ENCODE measurements at regions not wholly inside any gene's neighbourhood (a gene's known extent, or its start where the extent isn't known, plus 50 kb on each side); places are given as distances from the start of the nearest gene placed in this dataset.
"Not testable (repeated sequence)": the region's sequence is repeated elsewhere in the genome, so short reads cannot be mapped to it uniquely, and the experiment has no call there.

DNA sequence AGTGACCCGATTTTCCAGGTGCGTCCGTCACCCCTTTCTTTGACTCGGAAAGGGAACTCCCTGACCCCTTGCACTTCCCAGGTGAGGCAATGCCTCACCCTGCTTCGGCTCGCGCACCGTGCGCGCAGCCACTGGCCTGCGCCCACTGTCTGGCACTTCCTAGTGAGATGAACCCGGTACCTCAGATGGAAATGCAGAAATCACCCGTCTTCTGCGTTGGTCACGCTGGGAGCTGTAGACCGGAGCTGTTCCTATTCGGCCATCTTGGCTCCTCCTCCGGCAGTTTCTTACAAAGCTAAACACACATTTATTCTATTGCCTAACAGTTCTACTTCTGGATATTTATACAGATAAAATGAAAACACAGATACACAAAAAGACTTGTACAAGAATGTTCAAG is 527.6 kb upstream of the LRRN3 start:
- DNase-seq; H3K79me2 ChIP-seq (ENCODE audit: low read length); H3K36me3 ChIP-seq (ENCODE audit: insufficient read depth, low read length); H3K4me1 ChIP-seq (ENCODE audit: low read length); H3K9me2 ChIP-seq (replicated peaks; ENCODE audit: insufficient read depth, low read length); H4K20me1 ChIP-seq (ENCODE audit: insufficient read depth, low read depth, low read length); H3K9me3 ChIP-seq (ENCODE audit: low read length); H2AFZ ChIP-seq (ENCODE audit: low read length); H3K9ac ChIP-seq (ENCODE audit: low read length); H3K4me3 ChIP-seq (ENCODE audit: low read length); H3K27ac ChIP-seq (ENCODE audit: low read length); H3K27me3 ChIP-seq (ENCODE audit: low read length); H3K4me2 ChIP-seq (ENCODE audit: low read depth, low read length, poor library complexity, severe bottlenecking): not testable (repeated sequence)

DNA sequence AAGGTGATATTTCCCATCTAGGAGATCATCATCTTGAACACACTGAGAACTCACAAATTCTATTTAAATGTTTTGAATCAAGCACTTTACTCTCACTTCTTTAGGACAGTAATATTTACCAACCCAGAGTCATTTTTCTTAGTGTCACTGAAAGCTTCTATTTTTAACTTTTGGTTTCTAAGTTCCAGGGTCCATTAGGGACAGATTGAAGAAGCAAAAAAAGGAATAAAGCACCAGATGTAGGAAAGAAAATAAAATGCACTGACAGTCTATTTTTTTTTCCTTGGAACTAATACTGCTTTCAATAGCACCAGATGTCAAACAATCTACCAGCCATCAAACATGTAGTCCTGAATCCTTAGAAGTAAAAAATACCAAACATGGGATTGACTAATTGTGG is 526.7 kb upstream of the LRRN3 start:
- no peak overlapping the region for H3K27ac ChIP-seq (ENCODE audit: low read length)
- no peaks in the 10 kb centered on the region for H3K27me3 ChIP-seq (ENCODE audit: low read length)
- no peak overlapping the region for H3K4me3 ChIP-seq (ENCODE audit: low read length)
- no peak for DNase-seq
- H3K9me3 ChIP-seq (ENCODE audit: low read length): no peaks in the 10 kb centered on the region
- H3K9ac ChIP-seq (ENCODE audit: low read length): no peak overlapping the region
- H3K4me2 ChIP-seq (ENCODE audit: low read depth, low read length, poor library complexity, severe bottlenecking): no peak overlapping the region
- no peaks in the 10 kb centered on the region for H4K20me1 ChIP-seq (ENCODE audit: insufficient read depth, low read depth, low read length)
- no peak overlapping the region for H2AFZ ChIP-seq (ENCODE audit: low read length)
- H3K36me3 ChIP-seq (ENCODE audit: insufficient read depth, low read length): no peaks in the 10 kb centered on the region
- H3K9me2 ChIP-seq (replicated peaks; ENCODE audit: insufficient read depth, low read length): no peaks in the 10 kb centered on the region
- no peaks in the 10 kb centered on the region for H3K79me2 ChIP-seq (ENCODE audit: low read length)
- H3K4me1 ChIP-seq (ENCODE audit: low read length): no peaks in the 10 kb centered on the region

DNA sequence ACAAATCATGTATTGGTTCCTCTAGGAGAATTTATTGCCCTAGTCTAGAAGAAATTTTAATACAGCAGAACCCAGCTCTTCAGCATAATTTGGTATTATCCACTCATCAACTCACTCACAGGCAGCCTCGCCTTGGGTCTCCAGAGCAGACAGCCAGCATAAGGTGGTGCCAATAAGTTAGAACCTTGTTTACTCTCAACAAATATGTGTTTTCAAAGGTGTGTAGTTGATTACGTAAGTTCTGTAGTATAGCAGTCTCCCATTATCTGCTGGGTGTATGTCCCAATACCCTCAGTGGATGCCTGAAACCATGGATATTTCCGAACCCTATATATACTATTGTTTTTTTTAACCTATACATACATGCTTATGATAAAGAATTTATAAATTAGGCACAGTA is 522.5 kb upstream of the LRRN3 start:
- Histone ChIP-seq H3K4me2 (ENCODE audit: low read depth, low read length, poor library complexity, severe bottlenecking) (no peak overlapping the region), H3K9ac (ENCODE audit: low read length) (no peak overlapping the region), H3K27me3 (ENCODE audit: low read length) (no peaks in the 10 kb centered on the region), H3K4me3 (ENCODE audit: low read length) (no peak overlapping the region), H4K20me1 (ENCODE audit: insufficient read depth, low read depth, low read length) (no peaks in the 10 kb centered on the region), H3K4me1 (ENCODE audit: low read length) (no peaks in the 10 kb centered on the region), H3K27ac (ENCODE audit: low read length) (no peak overlapping the region), H3K9me3 (ENCODE audit: low read length) (no peaks in the 10 kb centered on the region), H3K9me2 (replicated peaks; ENCODE audit: insufficient read depth, low read length) (no peaks in the 10 kb centered on the region), H2AFZ (ENCODE audit: low read length) (no peak overlapping the region), H3K36me3 (ENCODE audit: insufficient read depth, low read length) (no peaks in the 10 kb centered on the region), H3K79me2 (ENCODE audit: low read length) (no peaks in the 10 kb centered on the region)
- no peak for DNase-seq

DNA sequence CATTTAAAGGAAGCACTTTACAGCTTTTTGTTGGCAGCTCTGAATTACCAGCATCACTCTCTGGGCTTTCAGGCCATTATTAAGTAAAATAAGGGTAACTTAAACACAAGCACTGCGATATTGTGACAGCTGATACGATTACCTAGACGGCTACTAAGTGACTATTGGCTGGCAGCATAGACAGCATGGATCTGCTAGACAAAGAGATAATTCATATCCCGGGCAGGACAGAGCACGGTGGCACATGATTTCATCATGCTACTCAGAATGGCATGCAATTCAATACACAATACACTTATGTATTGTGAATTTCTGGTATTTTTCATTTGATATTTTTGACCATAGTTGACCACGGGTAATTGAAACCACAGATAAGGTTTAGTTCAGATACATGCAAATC is 522.0 kb upstream of the LRRN3 start:
- Histone ChIP-seq H3K4me2 (ENCODE audit: low read depth, low read length, poor library complexity, severe bottlenecking) (no peak overlapping the region), H2AFZ (ENCODE audit: low read length) (no peak overlapping the region), H3K27ac (ENCODE audit: low read length) (no peak overlapping the region), H3K9ac (ENCODE audit: low read length) (no peak overlapping the region), H3K36me3 (ENCODE audit: insufficient read depth, low read length) (no peaks in the 10 kb centered on the region), H3K4me3 (ENCODE audit: low read length) (no peak overlapping the region), H3K27me3 (ENCODE audit: low read length) (no peaks in the 10 kb centered on the region), H3K79me2 (ENCODE audit: low read length) (no peaks in the 10 kb centered on the region), H3K9me3 (ENCODE audit: low read length) (no peaks in the 10 kb centered on the region), H4K20me1 (ENCODE audit: insufficient read depth, low read depth, low read length) (no peaks in the 10 kb centered on the region), H3K9me2 (replicated peaks; ENCODE audit: insufficient read depth, low read length) (no peaks in the 10 kb centered on the region), H3K4me1 (ENCODE audit: low read length) (no peaks in the 10 kb centered on the region)
- DNase-seq: no peak

DNA sequence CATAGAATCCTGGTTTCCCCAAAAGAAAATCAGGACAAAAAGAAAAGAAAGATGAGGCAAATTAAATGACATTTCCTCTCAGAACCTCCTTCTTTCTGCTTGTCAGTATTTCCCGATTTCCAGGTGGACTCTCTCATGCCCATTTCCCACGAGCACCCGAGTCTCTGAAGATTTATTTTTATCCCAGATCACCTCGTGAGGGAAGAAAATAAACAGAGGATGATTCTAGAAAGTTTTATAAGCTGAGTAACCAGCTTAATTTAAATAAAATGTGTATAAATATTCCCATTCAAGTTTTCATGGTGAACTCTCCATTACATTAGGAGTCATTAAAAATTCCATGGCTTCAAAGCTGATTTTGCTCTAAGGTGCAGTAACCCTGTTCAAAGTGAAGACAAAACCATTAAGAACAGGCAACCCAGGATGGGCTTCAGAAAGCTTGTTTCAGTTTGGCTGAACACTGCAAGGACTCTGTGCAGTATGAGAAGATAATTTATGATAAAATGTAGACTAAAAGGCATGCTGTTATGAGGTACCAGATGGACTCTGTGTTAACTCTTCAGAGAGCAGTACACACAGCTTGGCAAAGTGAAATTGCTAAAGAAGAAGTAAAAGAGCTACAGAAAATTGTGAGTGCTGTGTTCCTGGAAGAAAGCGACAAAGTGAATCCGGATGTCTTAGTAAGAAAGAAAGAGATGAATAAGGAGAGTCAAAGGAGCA is 521.3 kb upstream of the LRRN3 start:
- Histone ChIP-seq H3K36me3 (ENCODE audit: insufficient read depth, low read length) (no peaks in the 10 kb centered on the region), H4K20me1 (ENCODE audit: insufficient read depth, low read depth, low read length) (no peaks in the 10 kb centered on the region), H3K4me2 (ENCODE audit: low read depth, low read length, poor library complexity, severe bottlenecking) (no peak overlapping the region), H3K27ac (ENCODE audit: low read length) (no peak overlapping the region), H3K9me3 (ENCODE audit: low read length) (no peaks in the 10 kb centered on the region), H3K9ac (ENCODE audit: low read length) (no peak overlapping the region), H3K4me1 (ENCODE audit: low read length) (no peaks in the 10 kb centered on the region), H3K79me2 (ENCODE audit: low read length) (no peaks in the 10 kb centered on the region), H3K4me3 (ENCODE audit: low read length) (no peak overlapping the region), H3K9me2 (replicated peaks; ENCODE audit: insufficient read depth, low read length) (no peaks in the 10 kb centered on the region), H3K27me3 (ENCODE audit: low read length) (no peaks in the 10 kb centered on the region), H2AFZ (ENCODE audit: low read length) (no peak overlapping the region)
- no peak for DNase-seq

DNA sequence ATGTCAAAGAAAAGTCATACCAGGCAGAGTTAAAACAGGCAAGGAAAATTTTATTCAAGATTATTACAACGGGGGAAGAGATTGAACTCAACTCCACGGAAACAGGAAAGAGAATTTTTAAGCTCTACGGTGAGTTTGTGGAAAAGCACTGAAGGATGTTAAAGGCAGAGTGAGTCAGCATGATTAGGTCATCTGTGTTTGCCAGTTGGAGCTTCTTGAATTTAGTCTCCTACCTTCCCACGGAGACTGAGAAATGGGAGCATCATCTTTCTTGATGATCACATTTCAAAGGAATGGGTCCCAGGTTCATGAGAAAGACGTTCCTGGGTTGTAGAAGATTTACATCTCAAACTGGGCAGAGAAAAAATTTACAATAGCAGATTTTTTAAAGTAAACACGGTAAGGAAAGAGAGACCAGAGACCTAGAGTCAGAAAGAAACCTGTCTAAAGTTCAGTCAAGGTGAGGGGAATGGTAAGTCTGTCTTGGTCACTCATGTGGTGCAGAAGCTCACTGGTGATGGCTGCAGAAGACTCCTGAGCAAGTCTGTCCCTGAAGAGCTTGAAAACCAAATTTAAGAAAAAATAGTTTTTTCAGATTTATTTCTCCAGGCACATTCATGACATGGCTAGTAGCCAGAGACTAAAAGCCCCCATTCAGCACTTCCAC is 516.9 kb upstream of the LRRN3 start:
- H3K4me1 ChIP-seq (ENCODE audit: low read length): no peaks in the 10 kb centered on the region
- DNase-seq: no peak
- H2AFZ ChIP-seq (ENCODE audit: low read length): no peak overlapping the region
- no peaks in the 10 kb centered on the region for H3K79me2 ChIP-seq (ENCODE audit: low read length)
- no peak overlapping the region for H3K27ac ChIP-seq (ENCODE audit: low read length)
- no peak overlapping the region for H3K4me2 ChIP-seq (ENCODE audit: low read depth, low read length, poor library complexity, severe bottlenecking)
- no peak overlapping the region for H3K4me3 ChIP-seq (ENCODE audit: low read length)
- no peaks in the 10 kb centered on the region for H3K27me3 ChIP-seq (ENCODE audit: low read length)
- H4K20me1 ChIP-seq (ENCODE audit: insufficient read depth, low read depth, low read length): no peaks in the 10 kb centered on the region
- no peaks in the 10 kb centered on the region for H3K36me3 ChIP-seq (ENCODE audit: insufficient read depth, low read length)
- H3K9ac ChIP-seq (ENCODE audit: low read length): no peak overlapping the region
- H3K9me2 ChIP-seq (replicated peaks; ENCODE audit: insufficient read depth, low read length): no peaks in the 10 kb centered on the region
- no peaks in the 10 kb centered on the region for H3K9me3 ChIP-seq (ENCODE audit: low read length)

DNA sequence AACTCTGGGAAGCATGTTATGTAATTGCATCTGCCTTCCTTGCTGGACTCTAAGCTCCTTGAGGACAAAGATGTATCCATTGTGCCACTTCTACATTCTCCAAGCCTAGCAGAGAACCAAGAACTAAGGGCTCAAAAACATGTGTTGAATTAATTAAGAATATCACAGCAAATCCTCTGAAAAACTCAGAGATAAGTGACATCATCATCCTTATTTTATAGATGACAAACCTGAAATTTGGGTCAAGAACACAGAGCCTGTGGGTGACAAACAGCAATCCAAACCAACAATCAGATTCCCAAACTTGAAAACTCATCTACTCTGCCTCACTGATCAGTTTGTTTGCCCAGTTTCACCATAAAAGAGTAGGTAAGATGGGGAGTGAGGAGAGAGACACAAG is 503.6 kb upstream of the LRRN3 start:
- Histone ChIP-seq H3K4me3 (ENCODE audit: low read length) (no peak overlapping the region), H3K36me3 (ENCODE audit: insufficient read depth, low read length) (no peaks in the 10 kb centered on the region), H2AFZ (ENCODE audit: low read length) (no peak overlapping the region), H3K4me1 (ENCODE audit: low read length) (no peaks in the 10 kb centered on the region), H3K9me2 (replicated peaks; ENCODE audit: insufficient read depth, low read length) (no peaks in the 10 kb centered on the region), H4K20me1 (ENCODE audit: insufficient read depth, low read depth, low read length) (no peaks in the 10 kb centered on the region), H3K4me2 (ENCODE audit: low read depth, low read length, poor library complexity, severe bottlenecking) (no peak overlapping the region), H3K27me3 (ENCODE audit: low read length) (no peaks in the 10 kb centered on the region), H3K9ac (ENCODE audit: low read length) (no peak overlapping the region), H3K79me2 (ENCODE audit: low read length) (no peaks in the 10 kb centered on the region), H3K27ac (ENCODE audit: low read length) (no peak overlapping the region), H3K9me3 (ENCODE audit: low read length) (no peaks in the 10 kb centered on the region)
- no peak for DNase-seq

DNA sequence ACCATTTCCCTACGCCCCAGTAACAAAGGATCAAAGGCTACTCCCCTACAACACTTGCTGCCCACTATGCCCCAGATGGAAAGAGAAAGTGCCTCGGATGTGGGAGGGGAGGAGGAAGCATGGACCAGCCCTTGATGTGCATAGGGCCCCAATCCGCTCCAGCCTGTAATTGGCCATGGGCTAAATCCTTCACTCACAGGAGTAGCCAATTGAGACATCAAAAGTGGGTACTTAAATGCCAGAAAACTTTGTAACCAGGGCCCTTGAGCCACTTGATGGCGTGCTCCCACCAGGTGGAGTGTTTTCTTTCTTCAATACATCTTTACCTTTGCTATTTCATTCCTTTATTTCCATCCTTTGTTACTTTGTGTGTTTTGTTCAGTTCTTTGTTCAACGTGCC is 500.5 kb upstream of the LRRN3 start:
- Histone ChIP-seq H3K79me2 (ENCODE audit: low read length) (no peaks in the 10 kb centered on the region), H3K9me2 (replicated peaks; ENCODE audit: insufficient read depth, low read length) (no peaks in the 10 kb centered on the region), H3K4me3 (ENCODE audit: low read length) (no peak overlapping the region), H2AFZ (ENCODE audit: low read length) (no peak overlapping the region), H3K9ac (ENCODE audit: low read length) (no peak overlapping the region), H3K27ac (ENCODE audit: low read length) (no peak overlapping the region), H3K9me3 (ENCODE audit: low read length) (no peaks in the 10 kb centered on the region), H3K27me3 (ENCODE audit: low read length) (no peaks in the 10 kb centered on the region), H4K20me1 (ENCODE audit: insufficient read depth, low read depth, low read length) (no peaks in the 10 kb centered on the region), H3K4me1 (ENCODE audit: low read length) (no peaks in the 10 kb centered on the region), H3K36me3 (ENCODE audit: insufficient read depth, low read length) (no peaks in the 10 kb centered on the region), H3K4me2 (ENCODE audit: low read depth, low read length, poor library complexity, severe bottlenecking) (no peak overlapping the region)
- no peak for DNase-seq

Measured in Karpas-422 (cell line).